HG03159 (cell line): ENCODE measurements at regions not wholly inside any gene's neighbourhood (a gene's known extent, or its start where the extent isn't known, plus 50 kb on each side); places are given as distances from the start of the nearest gene placed in this dataset.

ENCODE experiments used
- ATAC-seq: cut with Tn5 transposase; IDR thresholded peaks from one replicate; pipeline ENCODE4 v1.9.1; 2021; ENCODE audit warnings: mild to moderate bottlenecking, moderate library complexity; ENCODE audit not compliant: unreplicated experiment

DNA sequence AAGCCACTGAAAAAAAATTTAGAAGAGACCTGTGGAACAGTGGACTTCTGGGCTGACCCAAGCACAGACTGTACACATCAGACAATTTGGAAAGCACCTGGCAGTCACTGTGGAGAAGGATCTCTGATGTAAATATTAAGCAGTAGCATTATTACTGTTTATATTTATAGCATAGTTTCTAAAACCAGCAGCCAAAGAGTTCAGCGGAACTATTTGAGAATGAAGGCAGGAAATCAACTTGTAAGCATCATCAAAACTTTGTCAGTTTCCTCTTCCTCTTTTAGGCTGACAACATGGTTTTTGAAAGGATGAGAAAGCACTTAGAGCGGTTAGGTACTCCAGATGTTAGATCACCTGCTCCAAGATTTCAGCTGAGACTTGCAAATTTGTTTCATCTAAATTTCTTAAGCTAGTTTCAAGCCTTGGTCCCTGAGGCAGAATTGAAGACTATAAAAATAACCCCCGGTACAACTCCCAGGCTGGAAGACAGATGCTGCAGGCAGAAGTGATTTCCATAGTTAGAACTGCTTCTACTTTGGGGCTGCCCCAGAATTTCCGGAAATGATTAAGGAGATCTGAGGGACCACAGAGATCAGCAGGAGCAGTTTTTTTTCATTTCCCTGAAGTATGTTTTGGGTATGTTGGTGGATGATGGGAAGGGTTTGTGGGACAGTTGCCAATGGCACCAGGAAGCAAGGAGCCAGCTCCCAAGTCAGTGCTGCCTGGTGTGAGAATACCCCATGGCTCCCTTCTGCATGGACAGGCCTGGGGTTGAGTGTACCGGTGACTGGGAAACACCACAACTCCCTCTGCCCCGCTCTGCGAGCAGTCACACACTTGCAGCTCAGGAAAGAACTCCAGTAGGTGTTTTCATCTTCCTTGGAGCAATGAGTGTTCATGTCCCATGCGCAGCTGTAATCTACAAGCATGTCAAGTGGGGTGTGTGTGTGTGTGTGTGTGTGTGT is 354.5 kb downstream of the NUAK1 start:
- ATAC-seq, result peak; percentile 86

GRCh38 chr12:105793421-105793820 is 345.3 kb downstream of the NUAK1 start:
- no peak for ATAC-seq

DNA sequence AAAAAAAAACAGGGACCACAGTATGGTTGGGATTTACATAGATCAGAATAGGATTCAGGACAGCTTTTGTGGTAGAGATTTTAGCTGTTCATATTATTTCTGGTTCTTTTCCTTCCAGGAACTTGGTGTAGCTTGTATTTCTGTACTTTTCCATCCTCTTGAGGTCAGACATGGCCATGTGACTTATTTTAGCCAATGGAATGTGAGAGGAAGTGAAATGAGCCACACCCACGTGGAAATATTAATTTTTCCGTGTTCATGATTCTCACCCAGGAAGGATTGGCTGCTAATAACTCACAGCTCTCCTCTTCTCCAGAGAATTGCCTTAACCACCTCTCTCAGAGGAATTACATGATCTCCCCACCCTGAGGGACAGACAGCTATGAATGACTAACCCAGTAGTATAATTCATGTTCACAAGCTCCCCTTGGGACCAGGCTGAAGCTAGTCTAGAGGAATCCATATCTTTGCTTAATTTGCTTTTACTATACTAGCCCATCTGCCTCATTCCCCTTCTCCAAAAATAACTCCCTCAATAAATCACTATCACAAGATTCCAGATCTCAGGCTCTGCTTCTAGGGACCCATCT is 340.4 kb downstream of the NUAK1 start:
- no peak for ATAC-seq

GRCh38 chr12:105799103-105799502 is 339.7 kb downstream of the NUAK1 start:
- ATAC-seq, result no peak

DNA sequence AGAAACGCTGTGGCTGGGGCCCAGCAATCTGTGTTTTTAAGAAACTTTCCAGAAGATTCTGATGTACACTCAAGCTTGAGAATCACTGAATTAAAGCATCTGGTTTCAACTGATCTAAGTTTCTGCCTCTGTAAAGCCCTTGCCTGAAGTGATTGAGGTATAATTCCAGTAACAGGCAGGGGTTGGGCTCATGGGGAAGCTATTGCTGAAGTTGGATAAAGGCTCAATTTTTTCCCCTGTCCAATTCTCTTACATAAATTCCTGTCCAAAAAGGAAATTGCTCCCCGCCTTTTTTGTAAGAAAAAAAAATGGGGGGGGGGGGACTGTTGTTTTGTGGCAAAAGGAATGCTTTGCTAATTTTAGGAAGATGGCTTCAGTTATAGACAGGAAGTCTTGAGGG is 337.4 kb downstream of the NUAK1 start:
- ATAC-seq, result no peak

DNA sequence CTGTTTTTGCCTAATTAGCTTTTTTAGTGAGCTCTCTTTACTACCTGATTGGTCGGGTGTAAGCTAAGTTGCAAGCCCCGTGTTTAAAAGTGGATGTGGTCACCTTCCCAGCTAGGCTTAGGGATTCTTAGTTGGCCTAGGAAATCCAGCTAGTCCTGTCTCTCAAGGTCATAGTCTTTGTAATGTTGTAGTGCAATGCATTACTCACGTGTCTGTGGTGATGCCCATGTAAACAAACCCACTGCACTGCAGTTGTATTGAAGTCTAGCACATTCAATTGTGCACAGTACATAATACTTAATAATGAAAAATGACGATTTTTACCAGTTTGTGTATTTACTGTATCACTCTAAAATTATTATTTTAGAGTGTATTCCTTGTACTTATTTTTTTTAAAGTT is 335.5 kb downstream of the NUAK1 start:
- ATAC-seq, result no peak

DNA sequence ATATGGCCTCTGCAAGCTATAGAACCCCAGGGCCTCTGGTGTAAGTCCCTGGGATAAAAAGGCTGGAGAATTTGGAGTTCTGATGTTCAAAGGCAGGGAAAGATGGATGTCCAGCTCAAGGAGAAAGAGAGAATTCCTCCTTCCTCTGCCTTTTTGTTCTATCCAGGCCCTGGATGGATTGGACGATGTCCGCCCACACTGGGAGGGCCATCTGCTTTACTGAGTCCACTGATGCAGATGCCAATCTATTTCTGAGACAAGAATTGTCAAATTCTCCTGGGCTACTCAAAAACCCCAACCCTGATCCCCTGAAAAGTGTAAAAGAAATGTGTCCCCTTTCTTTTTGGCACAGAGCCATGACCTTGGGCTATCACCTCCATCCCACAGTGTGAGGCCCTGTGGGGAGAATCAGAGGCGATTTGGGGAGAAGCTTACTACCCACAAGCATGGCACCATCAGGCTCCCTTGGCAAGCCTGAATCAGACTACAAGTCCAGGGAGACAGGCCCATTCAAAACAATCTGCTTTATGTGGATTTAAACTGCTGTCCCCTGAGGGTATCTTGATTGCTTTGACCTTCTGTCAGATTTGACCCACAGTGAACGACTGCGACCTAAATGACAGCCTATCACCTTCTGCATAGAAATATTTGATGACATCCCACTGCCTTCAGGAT is 334.0 kb downstream of the NUAK1 start:
- no peak for ATAC-seq

DNA sequence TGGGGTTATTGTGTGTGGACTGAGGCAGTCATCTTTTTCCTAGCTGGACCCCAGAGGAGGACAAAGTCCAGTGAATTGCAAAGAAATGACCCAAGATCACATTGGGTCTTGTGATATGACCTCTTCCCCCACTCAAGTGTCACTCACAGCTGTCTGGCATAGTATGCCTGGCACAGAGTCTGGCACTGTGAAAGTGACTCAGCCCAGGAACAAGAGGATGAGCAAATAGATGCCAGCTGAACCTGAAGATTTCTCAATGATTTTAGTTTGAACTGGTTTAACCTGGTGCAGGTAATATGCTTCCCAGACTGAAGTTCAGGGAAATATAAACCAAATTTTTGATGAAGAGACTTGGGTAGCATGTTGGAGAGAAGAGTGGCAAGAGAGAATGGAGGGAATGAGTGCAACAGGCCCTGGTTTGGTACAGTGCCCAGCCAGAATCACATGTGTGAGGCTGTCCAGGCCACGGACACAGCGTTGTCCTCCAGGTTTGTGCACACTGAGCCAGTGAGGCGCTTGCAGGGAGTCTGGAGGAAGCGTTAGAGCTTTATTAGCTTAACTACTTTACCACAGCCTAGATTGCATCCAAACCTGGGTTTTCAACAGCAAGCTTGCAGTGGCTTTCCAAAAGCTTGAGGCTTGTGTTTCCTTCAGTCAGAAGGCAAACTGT is 332.9 kb downstream of the NUAK1 start:
- ATAC-seq, result no peak

DNA sequence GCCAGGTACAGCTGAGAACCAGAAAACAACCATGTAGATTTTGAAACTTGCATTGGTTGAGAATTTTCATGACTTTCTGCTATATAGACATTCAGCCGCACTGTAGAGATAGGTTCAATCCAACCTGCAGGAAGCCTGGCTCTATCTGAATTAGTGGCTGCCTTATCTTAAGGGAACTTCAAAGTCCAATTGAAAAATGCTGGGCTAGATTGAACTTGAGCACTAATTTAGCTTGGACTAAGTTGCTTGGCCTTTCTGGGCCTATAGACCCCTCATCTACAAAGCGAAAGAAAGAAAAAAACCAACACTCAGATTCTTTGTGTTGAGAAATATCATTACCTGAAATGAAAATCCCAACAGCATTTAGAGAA is 332.4 kb downstream of the NUAK1 start:
- no peak for ATAC-seq

DNA sequence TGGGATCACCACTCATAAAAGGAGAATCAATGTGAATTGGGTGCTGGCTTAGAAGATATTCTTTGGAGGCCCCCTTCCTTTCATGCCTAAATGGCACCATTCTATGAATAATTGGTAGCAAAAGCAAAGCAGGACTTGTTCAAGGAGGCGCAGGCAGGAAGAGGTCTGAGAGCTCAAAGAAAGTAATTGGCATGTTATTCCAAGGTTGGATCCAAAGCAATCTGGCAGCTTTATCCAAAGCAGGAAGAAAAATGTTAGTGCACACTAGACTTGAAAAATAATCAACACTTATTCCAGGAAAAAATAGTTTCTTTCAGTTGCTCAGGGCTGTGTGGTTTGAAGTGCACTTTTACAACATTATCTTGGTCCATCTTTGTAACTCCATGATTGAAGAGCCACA is 326.4 kb downstream of the NUAK1 start:
- no peak for ATAC-seq

DNA sequence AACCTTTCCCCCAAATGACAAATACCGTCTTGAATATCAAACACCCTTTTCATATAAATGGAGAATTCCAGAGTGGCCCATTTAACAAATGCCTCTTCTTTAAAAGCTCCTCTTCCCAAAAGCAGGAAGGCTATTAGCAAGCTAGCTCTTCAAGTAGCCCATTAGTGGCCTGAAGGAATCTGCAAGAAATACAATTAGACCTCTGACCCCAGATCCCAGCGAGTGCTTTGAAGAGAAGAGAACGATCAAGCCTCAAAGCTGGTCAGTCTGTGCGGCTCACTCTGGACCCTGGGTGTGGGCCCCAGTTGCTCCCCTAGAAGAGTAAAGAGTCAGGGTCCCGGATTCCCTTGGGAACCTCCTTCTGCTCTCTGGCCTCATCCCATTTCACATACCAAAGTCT is 325.6 kb downstream of the NUAK1 start:
- no peak for ATAC-seq

DNA sequence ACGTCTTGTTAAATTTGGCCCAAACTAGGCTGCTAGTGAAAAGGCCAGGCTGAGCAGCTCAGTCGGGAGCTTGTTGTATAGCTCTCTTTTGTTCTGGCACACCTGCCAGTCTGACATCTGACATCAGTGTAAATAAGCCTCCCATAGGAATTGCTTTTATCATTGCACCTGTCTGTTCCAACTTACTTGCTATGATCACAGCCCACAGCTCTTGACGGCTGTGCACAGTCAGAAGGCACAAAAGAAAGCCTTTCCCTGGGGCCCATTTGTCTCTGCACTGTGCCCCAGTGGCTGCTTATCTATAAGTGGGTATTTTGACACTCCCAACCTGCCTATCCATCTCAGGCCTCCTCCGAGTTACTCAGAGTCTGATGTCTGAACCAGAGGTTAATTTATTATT is 324.5 kb downstream of the NUAK1 start:
- ATAC-seq, result no peak

DNA sequence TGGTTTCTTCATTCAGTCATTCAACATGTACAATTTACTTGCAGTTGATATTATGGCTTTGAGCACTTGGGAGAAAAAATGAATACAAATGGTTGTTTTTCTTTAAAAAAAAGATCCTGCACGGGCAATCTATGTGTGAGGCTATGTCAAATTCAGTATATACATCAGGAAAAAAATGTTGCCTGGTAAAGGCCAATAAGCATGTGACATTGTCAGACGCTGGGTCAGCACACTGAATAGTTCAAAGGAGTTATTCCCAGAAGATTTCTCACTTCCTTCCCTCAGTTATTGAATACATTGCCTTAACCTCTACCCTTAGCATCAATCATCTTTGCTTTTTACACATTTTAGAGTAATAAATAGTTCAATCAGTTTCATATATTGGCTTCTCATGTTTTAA is 319.2 kb downstream of the NUAK1 start:
- no peak for ATAC-seq

- no peak for ATAC-seq
Observed at GRCh38 chr12:105820429-105821125, 318.2 kb downstream of the NUAK1 start.

DNA sequence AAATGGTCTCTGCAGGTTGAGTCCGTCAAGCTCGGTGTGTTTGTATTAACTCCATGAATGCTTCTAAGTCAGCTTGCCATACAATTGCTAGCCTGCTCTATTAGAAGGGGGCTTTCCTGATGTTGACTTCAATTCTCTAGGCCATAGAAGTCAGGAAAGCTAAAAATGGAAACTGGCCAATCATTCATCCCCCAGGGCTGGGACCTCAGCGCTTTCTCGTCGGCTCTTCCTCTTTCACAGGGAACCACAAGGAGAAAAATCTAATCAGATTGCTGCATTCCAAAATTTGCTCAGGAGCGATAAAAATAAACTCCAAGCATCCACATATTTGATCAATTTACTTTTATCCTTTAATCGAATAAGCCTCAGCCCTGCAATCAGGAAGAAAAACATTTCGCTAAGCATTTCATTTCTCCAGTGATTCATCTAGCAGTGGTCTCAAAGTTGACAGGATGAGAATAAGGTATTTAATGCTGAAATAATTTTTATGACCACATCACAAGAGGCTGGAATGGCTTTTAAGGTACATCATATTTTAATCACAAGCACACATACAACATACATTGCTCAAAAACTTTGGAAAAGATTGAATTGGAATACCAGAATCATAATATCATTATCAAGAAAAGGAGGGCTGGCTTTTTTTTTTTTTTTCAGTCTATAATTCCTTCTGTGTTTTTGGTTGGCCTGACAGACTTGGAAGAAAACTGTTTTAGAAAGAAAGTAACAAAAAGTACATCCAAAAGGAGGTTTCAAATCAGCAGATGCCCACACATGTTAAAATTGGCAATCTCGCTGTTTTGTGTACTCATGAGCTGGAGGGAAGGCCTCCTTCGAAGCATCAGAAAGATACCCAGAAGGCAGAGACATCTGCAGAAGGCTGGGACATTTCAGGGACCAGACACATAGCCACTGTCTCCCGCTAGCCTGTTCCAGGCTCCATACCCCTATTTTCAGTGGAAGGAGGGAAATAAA is 316.3 kb downstream of the NUAK1 start:
- ATAC-seq, result no peak

GRCh38 chr12:105823810-105824209 is 314.9 kb downstream of the NUAK1 start:
- no peak for ATAC-seq

- ATAC-seq, result no peak
Observed at GRCh38 chr12:105825141-105825540, 313.6 kb downstream of the NUAK1 start.

DNA sequence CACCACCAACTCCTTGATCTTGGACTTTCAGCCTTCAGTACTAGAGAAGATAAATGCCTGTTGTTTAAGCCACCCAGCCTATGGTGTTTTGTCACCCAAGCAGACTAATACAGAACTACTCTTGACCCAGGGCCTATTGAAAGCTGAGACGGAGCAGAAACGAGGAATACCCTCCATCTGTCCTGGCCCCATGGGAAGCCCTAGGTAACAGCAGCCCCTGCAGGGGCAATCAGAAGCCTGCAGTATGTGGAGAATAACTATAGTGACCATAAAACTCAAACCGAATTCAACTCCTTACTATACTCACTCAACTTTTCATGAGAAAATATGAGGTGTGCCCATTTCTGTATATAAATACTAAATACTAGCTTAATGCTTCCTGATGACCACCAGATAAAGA is 307.4 kb downstream of the NUAK1 start:
- ATAC-seq, result no peak

GRCh38 chr12:105832021-105832420 is 306.7 kb downstream of the NUAK1 start:
- ATAC-seq, result no peak

GRCh38 chr12:105832806-105833205 is 305.9 kb downstream of the NUAK1 start:
- ATAC-seq, result no peak
